Fibroblast of peridontal ligament (primary cell): ENCODE measurements at regions not wholly inside any gene's neighbourhood (a gene's known extent, or its start where the extent isn't known, plus 50 kb on each side); places are given as distances from the start of the nearest gene placed in this dataset.

Source experiments
- DNase-seq: peaks from one replicate; pipeline ENCODE4 v3.0.0-alpha.2; 2010; ENCODE audit errors: extremely low read depth

GRCh38 chr5:61263561-61264272 is 68.3 kb upstream of the ZSWIM6 start:
- DNase-seq = no peak

- no peak for DNase-seq
Measured at GRCh38 chr5:61264273-61264661, 67.8 kb upstream of the ZSWIM6 start.

DNA sequence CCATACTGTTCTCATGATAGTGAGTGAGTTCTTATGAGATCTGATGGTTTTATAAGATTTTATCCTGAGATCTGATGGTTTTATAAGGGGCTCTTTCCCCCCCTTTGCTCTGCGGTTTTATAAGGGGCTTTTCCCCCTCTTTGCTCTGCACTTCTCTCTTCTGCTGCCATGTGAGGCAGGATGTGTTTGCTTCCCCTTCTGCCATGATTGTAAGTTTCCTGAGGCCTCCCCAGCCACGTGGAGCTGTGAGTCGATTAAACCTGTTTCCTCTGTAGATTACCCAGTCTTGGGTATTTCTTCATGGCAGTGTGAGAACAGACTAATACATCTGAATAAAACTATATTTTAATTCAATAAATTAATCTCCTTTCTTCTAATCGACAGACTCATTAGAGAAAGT is 64.9 kb upstream of the ZSWIM6 start:
- DNase-seq = no peak

GRCh38 chr5:61268871-61269270 is 63.2 kb upstream of the ZSWIM6 start:
- DNase-seq = no peak

GRCh38 chr5:61270510-61271165 is 61.4 kb upstream of the ZSWIM6 start:
- no peak for DNase-seq

DNA sequence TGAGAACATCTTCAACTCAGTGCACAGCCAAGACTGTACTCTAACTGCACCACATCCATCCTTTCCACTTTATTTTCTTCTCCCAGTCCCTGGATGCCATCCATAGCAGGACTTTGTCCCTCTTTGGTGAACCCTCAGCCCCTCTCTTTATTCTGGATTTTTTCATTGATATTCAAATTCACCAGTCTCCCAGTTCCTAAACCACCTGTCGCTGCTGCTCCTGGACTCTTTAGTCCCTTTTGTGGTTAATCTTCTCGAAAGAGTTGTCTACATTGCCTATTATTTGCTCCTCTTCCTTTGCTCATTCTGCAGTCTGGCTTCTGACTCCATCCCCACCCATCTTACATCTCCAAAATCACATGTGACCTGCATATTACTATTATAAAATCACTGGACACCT is 59.4 kb upstream of the ZSWIM6 start:
- no peak for DNase-seq

DNA sequence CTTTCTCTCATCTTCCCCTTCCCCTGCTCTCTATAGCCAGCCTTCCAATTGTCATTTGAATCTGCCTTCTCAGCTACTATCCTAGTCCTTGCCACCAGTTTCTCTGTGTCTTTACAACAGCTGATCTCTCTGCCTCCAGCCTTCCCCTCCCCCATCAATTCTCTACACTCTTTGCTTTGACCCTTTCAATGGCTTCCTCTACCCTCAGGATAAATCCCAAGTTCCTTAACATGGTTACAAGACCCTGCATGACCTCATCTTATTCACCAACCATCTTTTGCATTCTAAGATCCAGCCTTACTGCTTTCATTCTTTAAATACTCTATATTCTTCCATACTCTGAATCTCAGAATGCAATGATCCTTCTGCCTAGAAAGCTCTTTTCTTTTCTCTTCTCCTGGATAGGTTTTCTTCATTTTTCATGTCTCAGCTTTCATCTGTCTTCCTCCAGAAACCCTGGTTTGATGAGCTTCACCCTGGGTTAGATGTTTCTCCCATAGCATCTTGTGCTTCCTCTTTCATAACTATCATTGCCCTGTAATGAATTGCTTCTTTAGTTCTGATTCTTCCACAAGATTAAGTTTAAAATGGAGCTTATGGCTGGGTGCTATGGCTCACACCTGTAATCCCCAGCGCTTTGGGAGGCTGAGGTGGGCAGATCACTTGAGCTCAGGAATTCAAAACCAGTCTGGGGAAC is 58.6 kb upstream of the ZSWIM6 start:
- DNase-seq = no peak

DNA sequence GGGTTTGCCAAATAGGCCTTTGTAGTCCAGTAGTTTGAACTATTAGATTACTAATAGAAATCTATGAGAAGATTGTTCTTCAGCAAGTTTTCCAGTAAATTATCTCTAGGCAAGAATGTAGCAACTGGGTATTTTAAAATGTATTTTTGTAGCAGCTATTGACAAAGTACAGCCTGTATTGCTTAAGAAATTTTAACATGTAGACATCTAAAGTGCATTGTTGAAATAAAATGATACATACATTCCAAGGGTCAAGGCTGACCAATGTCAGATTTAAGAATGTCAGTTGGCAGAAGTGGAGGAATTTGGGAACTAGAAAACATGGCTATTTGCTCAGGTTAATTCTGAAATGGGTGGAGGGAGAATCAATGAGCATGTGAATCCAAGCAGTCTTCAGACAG is 57.5 kb upstream of the ZSWIM6 start:
- DNase-seq = peak; percentile 88

DNA sequence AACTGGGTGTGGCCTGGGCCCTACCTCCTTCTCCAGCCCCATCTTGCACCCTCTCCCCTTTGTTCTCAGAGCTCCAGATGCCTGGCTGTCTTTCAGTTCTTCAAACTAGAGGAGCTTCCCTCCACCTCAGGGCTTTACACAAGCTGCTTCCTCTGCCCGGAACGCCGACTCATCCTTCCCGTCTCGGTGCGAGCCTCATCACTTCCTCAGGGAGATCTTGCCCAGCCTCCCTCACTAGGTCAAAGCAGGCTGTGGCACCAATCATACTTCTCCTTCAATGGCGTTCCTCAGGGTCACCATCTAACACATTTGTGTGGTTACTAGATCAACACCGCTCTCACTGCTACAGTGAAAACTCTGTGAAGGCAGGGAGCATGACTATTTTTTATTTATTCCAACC is 56.2 kb upstream of the ZSWIM6 start:
- DNase-seq = peak; percentile 72

- DNase-seq = peak; percentile 76
Measured at GRCh38 chr5:61277190-61277589, 54.9 kb upstream of the ZSWIM6 start.

GRCh38 chr5:61277781-61278180 is 54.3 kb upstream of the ZSWIM6 start:
- no peak for DNase-seq

DNA sequence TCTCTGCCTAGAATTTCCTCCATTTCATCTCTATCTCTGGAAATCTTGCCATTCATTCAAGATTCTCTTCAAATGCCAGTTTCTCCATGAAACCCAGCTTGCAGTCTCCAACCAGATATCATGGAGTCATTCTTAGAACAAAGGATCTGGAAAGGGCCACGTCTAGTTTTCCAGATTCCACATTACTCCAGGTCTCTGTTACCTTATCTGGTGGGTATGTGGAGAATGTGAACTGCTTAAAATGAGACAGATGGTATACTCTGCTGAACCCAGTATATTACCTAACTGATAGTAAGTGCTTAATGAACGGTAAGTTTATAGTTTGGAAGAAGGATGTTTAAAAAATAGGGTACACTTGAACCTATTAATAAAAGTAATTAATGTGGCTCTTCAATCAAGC is 52.3 kb upstream of the ZSWIM6 start:
- DNase-seq = no peak

GRCh38 chr5:61280205-61280604 is 51.9 kb upstream of the ZSWIM6 start:
- peak; percentile 81 for DNase-seq

- no peak for DNase-seq
Measured at GRCh38 chr5:61280761-61281427, 51.2 kb upstream of the ZSWIM6 start.

DNA sequence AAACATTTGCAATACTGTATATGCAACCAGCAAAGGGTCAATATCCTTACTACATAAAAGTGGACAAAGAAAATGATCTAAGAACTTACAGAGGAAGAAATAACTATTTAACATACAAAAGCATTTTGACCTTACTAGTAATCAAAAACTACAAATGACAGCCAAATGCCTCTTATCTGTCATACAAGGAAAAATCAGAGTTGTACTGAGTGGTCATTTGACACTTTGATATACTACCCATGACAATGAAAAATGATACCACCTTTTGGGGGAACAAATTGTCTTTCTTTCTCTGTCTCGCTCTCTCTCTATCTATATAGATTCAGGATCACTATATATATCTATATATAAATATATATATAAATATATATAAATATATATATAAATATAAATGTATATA is 50.4 kb upstream of the ZSWIM6 start:
- DNase-seq = no peak
